HG02678 (cell line): ENCODE measurements at regions not wholly inside any gene's neighbourhood (a gene's known extent, or its start where the extent isn't known, plus 50 kb on each side); places are given as distances from the start of the nearest gene placed in this dataset.

Experiments used
- ATAC-seq: cut with Tn5 transposase; IDR thresholded peaks from one replicate; pipeline ENCODE4 v1.9.1; 2021; ENCODE audit warnings: mild to moderate bottlenecking, moderate library complexity; ENCODE audit not compliant: unreplicated experiment

GRCh38 chr19:29323021-29323430 is 110.1 kb upstream of the UQCRFS1 start:
- ATAC-seq: no peak

GRCh38 chr19:29323440-29324290 is 110.7 kb upstream of the UQCRFS1 start:
- no peak for ATAC-seq

GRCh38 chr19:29324291-29324680 is 111.3 kb upstream of the UQCRFS1 start:
- ATAC-seq: no peak

DNA sequence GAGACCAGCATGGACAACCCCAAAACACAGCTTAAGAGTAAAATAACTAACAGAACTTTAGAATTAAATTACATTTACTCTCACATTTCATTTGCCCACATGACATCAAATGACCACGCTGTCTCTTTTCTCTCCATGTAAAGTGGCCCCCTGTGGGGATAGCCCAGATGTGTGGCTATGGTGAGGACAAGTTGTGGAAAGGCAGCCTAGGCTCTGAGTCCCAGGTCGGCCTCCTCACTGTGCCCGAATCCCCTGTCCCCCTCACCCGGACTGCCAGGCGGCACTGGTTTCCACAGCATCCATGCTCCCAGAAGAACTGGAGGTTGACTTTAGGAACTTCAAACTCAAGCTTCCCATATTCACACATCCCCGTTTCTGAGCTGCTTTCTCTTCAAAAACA is 111.8 kb upstream of the UQCRFS1 start:
- no peak for ATAC-seq

DNA sequence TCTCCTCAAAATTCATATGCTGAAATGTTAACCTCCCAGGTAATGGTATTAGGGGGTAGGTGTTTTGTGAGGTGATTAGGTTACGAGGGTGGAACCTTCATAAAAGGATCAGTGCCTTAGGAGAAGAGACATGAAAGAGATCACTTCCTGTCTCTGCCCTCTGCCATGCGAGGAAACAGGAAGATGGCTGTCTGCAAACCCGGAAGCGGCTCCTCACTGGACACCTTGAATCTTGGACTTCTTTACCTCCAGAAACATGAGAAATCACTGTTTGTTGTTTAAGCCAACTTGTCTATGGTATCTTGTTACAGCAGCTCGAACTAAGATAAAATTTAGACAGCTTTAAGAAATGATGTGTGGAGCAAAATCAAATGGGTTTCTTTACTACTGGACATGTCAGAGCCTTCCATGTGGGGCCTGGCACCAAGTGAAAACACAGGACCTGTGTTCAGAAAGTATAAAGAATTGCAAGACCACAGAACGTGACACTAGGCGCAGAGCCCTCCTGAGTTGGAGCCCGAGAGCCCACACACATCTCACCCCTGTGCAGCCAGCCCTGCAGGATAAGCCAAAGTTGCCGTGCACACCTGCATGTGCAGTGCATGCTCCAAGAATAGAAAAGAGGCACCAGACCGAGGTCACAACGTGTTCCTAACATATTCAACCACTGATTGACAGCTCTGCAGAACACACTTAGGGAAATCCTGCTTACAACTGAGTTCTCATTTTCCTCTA is 112.5 kb upstream of the UQCRFS1 start:
- no peak for ATAC-seq

DNA sequence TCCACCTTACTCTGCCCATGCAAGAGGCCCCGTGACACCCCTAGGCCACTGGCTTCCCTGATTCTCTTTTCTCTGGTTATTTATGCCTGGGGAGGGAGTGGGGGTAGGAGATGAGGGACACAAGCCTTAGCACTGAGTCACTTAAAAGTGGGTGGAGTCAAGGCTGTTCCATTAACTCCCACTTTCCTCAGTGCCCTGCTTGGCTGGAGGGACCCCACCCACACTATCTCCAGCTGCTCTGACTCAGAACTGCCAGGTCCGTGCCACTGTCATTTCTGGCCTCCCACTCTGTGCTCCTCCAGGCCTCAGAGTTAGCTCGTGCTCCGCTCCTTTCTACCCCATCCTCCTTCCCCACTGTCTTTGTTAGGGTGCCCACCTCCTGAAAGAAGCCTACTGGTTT is 113.4 kb upstream of the UQCRFS1 start:
- ATAC-seq: no peak

- ATAC-seq: no peak
These were observed 114.2 kb upstream of the UQCRFS1 start for GRCh38 chr19:29326849-29327840.

- ATAC-seq: no peak
These were observed 115.6 kb upstream of the UQCRFS1 start for GRCh38 chr19:29328586-29328985.

DNA sequence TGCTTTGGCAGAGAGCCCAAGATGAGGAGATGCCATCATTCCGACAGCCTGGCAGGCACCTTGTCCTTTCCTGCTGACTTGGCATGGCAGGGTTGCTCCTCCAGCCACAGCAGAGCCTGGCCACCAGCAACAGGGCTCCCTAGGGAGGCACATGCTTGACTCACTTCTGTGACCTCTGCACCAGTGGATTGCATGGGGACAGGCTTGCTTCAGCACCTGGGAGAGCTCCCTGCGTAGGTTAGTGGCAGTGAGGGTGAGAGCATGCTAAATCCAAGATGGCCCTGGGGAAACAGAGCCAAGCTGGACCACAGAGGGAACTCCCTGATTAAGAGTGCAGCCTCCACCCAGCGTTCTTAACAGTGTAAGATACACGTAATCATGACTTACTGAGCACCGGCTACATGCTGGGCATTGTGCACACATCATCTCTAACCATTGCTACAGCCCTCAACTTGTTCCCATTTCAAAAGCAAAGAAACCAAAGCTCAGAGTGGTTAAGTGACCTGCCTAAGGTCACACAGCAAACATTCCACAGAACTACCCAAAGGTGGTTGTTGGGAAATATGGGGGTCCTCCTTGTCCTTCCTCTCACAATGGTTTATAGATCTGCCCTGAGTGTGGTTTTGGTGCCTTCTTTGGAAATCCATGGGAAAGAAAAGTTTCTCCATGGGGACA is 116.6 kb upstream of the UQCRFS1 start:
- no peak for ATAC-seq

DNA sequence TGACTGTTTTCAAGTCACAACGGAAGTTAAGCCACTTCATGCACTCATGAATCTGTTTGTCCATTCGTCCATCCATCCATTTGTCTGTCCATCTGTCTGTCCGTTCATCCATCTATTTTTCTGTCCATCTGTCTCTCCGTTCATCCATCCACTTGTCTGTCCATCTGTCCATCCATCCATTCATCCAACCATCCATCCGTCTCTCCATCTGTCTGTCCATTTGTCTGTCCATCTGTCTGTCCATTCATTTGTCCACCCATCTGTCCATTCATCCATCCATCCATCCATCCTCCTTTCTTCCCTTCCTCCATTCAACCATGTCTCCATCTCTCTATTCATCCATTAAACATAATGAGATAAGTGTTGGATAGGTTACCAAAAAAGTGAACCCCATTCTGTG is 123.5 kb upstream of the UQCRFS1 start:
- ATAC-seq: no peak

DNA sequence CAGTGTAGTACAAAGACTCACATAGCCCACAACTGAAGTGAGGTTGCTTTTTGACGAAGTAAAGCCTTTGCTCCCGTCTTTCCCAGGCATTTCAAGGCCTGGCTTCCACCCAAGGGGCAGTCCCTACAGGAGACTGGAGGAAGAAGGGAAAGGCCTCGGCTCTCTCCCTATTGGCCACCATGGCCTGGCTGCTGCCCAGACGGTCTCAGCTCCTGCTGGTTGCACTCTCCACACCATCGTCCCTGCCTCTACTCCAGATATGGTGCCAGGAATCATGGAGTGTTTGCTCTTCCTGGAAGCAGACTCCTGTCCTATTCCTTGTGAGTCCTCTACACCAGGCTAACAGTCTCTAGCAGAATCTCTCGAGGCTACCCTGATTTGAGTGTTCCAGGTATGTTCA is 124.1 kb upstream of the UQCRFS1 start:
- ATAC-seq: no peak

DNA sequence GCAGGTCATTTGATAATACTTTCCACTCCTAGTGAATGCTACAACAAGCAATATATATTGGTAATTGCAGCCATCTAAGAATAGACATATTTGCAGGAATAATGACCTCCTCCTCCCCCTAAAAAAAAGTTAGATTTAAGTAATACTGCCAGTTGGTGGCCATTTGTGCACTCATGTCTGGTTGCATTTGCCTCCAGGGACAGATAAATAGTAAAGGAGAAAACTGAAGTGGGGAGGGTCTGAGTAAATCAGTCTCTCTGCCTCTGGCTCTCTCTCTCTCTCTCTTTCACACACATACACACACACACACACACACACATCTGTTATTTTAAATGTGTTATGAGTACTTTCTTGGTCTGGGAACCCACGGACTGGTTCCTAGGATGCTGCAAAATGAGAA is 125.5 kb upstream of the UQCRFS1 start:
- ATAC-seq: no peak

- ATAC-seq: no peak
These were observed 129.8 kb upstream of the UQCRFS1 start for GRCh38 chr19:29342721-29343120.

- no peak for ATAC-seq
These were observed 151.3 kb upstream of the UQCRFS1 start for GRCh38 chr19:29364224-29364726.

DNA sequence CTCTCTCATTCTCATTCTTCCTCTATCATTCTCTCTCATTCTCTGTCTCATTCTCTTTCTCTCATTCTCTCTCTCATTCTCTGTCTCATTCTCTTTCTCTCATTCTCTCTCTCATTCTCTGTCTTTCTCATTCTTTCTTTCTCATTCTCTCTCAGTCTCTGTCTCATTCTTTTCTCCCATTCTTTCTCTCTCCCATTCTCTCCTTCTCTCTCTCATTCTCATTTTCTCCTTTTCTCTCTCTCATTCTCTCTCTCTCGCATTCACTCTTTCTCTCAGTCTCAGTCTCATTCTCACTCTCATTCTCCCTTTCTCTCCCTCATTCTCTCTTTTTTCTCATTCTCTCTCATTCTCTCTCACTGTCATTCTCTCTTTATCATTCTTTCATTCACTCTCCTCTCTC is 152.0 kb upstream of the UQCRFS1 start:
- ATAC-seq: no peak

DNA sequence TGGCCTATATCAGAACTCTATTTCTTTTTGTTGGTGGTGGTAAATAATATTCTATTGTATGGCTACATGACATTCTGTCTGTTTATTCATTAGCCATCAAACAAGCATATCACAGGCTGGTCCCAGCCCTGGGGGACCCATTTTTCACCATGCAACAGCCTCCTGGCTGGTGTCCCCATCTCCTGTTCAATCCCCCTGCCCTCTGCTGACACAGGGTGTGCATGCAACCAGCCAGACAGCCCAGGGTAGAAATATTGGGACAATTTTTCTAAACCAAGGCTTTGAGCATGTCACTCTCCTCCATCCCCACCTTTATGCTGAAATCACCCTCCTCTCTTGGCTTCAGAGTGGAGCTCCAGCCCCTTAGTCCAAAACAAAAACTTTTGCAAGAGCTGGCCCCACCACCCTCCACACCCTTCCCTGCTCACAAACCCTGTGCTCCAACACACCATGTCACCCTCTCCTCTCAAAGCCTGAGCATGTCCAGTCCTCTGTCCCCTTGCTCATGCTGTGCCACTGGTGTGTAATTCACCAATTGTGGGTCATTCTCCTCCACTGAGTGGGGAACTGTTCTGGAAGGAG is 153.0 kb upstream of the UQCRFS1 start:
- ATAC-seq: no peak

DNA sequence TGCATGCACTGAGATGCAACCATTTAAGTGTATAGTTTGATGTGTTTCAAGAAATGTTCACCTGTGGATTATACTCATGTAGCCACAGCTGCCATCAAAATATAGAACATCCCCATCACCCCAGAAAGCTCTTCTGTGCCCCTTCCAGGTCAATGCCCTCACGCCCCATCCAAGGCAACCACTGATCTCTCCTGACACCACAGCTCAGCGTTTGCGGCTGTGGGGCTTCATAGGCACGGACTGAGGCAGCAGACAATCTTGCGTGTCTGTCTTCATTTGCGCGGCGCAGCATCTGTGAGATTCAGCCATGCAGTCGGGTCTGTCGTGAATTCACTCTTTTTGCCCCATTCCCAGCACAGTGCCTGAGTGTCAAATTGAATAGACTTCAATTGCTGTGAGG is 153.8 kb upstream of the UQCRFS1 start:
- no peak for ATAC-seq

DNA sequence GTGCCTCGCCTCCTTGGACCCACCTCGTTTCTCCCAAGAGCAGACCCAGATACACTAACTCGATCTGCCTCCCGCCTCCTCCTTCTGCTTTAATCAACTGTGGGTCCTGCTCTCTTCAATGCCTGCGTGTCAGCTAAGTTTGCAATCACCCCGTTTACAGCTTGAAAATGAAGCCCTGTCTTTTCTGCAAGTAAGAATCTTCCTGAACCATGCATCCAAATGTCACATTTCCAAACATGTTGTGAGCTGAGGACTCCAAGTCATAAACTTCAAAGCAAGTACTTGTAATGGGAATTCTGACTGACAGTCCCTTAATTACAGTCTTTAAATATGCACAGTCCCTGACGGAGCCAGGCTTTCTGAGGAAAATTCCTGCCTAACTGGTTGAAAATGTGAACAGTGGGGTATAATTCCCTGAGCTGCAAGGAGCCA is 154.9 kb upstream of the UQCRFS1 start:
- no peak for ATAC-seq

DNA sequence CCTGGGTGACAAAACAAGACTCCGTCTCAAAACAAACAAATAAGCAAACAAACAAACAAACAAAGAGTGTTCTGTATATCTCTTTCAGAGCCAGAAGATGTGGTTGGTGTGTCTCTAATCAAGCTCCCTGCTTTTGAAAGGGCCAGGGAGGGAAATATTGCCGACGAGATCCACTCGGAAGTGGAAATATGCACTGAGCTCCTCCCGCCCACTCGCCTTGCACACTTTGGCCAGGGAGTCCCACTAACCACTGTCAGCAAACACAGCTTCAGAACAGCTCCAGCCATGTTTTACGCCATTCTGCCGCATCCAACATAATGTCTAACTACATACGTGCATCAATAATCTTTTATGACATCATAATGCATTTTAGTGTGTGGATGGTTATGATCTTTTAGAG is 155.5 kb upstream of the VSTM2B start:
- no peak for ATAC-seq
